B cell (primary cell): ENCODE measurements at regions not wholly inside any gene's neighbourhood (a gene's known extent, or its start where the extent isn't known, plus 50 kb on each side); places are given as distances from the start of the nearest gene placed in this dataset.

ENCODE experiments used
- ATAC-seq: fragments of 200-7000 bp; cut with Tn5 transposase; one replicate; pipeline ENCODE4 v1.10.0; 2021; ENCODE audit warnings: low read depth, mild to moderate bottlenecking, moderate number of reproducible peaks, moderate library complexity
- CTCF ChIA-PET: fragments of 350-600 bp; sonication (Branson Sonifier 250); formaldehyde crosslinking; loops from one replicate; lab custom pipeline; 2021; ENCODE audit warnings: antibody characterized with exemption, inconsistent platforms; lab: Charles Lee
- POLR2A ChIA-PET: fragments of 350-600 bp; sonication (Branson Sonifier 250); formaldehyde crosslinking; loops from one replicate; lab custom pipeline; 2021; ENCODE audit warnings: antibody characterized with exemption; lab: Charles Lee
- DNase-seq: peaks from one replicate; pipeline ENCODE4 v3.0.0; 2013
- H2AFZ ChIP-seq: 2 replicates; pipeline ENCODE4 v1.6.1; 2012; ENCODE audit warnings: mild to moderate bottlenecking, low read depth, low read length; ENCODE audit not compliant: insufficient read depth, poor library complexity, severe bottlenecking
- H3K27ac ChIP-seq, 2 donors: 1 replicate in 1 of 2; 2 replicates in 1 of 2; pipeline ENCODE4 v1.5.1; 2012 to 2013; ENCODE audit warnings: low read length in 2 of 2, mild to moderate bottlenecking in 2 of 2, moderate library complexity in 1 of 2
- H3K27me3 ChIP-seq, 4 experiments: fragments of 200-600 bp in 1 of 4; sonication (generic) in 1 of 4; replicated peaks in 1 of 4; 1 replicate in 2 of 4; 2 replicates in 2 of 4; pipeline versions ENCODE4 v1.6.1 to v1.7.0; 2013 to 2016; ENCODE audit warnings: low read length in 3 of 4, mild to moderate bottlenecking in 2 of 4, mixed read lengths in 1 of 4, moderate library complexity in 1 of 4; ENCODE audit not compliant: insufficient read depth in 4 of 4, control insufficient read depth in 3 of 4; ENCODE audit errors: control extremely low read depth in 1 of 4
- H3K36me3 ChIP-seq, 2 experiments: replicated peaks in 1 of 2; 1 replicate in 1 of 2; 2 replicates in 1 of 2; pipeline versions ENCODE4 v1.6.1 to v1.7.1; 2013; ENCODE audit warnings: low read length in 1 of 2; ENCODE audit not compliant: insufficient read depth in 2 of 2, control insufficient read depth in 1 of 2; ENCODE audit errors: control extremely low read depth in 1 of 2, extremely low read depth in 1 of 2
- H3K4me1 ChIP-seq, 2 donors: fragments of 200-600 bp in 1 of 2; sonication (generic) in 1 of 2; 1 replicate in 1 of 2; 2 replicates in 1 of 2; pipeline versions ENCODE4 v1.5.1 to v1.6.1; 2013 to 2017; ENCODE audit warnings: low read length in 2 of 2; ENCODE audit not compliant: control insufficient read depth in 2 of 2, insufficient read depth in 2 of 2
- H3K4me2 ChIP-seq: replicated peaks from 2 replicates; pipeline ENCODE3; 2012; ENCODE audit warnings: mild to moderate bottlenecking, low read depth, low read length; ENCODE audit not compliant: poor library complexity, severe bottlenecking
- H3K4me3 ChIP-seq, 5 experiments: fragments of 200-600 bp in 1 of 5; sonication (generic) in 1 of 5; 1 replicate in 3 of 5; 2 replicates in 2 of 5; pipeline versions ENCODE4 v1.5.1 to v1.7.0; 2011 to 2016; ENCODE audit warnings: low read length in 4 of 5, mild to moderate bottlenecking in 4 of 5, low read depth in 2 of 5, control low read depth in 1 of 5, moderate library complexity in 1 of 5; ENCODE audit not compliant: insufficient read depth in 1 of 5; ENCODE audit errors: control extremely low read depth in 1 of 5, extremely low read depth in 1 of 5
- H3K79me2 ChIP-seq: fragments of 200-600 bp; sonication (generic); one replicate; pipeline ENCODE4 v1.6.0; 2016; ENCODE audit warnings: low read length; ENCODE audit not compliant: control insufficient read depth, insufficient read depth
- H3K9ac ChIP-seq: fragments of 200-600 bp; sonication (generic); 2 replicates; pipeline ENCODE4 v1.6.1; 2017; ENCODE audit warnings: mild to moderate bottlenecking, low read length, moderate library complexity
- H3K9me3 ChIP-seq, 3 donors: one replicate each; pipeline versions ENCODE4 v1.6.1 to v1.7.1; 2013; ENCODE audit warnings: low read length in 2 of 3; ENCODE audit not compliant: control insufficient read depth in 2 of 3, insufficient read depth in 1 of 3; ENCODE audit errors: control extremely low read depth in 1 of 3
- H4K20me1 ChIP-seq: 2 replicates; pipeline ENCODE4 v1.6.0; 2012; ENCODE audit warnings: mild to moderate bottlenecking, low read length; ENCODE audit not compliant: insufficient read depth, control insufficient read depth, poor library complexity, severe bottlenecking
- H3K27ac Mint-ChIP-seq: one replicate; pipeline ENCODE4 v1.8.0; 2021; ENCODE audit warnings: mixed read lengths
- H3K27me3 Mint-ChIP-seq: one replicate; pipeline ENCODE4 v1.8.0; 2021; ENCODE audit warnings: mixed read lengths
- H3K4me1 Mint-ChIP-seq: one replicate; pipeline ENCODE4 v1.8.0; 2021; ENCODE audit warnings: mixed read lengths
- H3K4me3 Mint-ChIP-seq: one replicate; pipeline ENCODE4 v1.8.0; 2021; ENCODE audit warnings: mixed read lengths
- H3K9me3 Mint-ChIP-seq: one replicate; pipeline ENCODE4 v1.8.0; 2022; ENCODE audit warnings: mixed read lengths; ENCODE audit not compliant: insufficient read depth
- EZH2 ChIP-seq: IDR thresholded peaks from 2 replicates; pipeline ENCODE4 v1.6.1; 2012; ENCODE audit warnings: borderline replicate concordance, low read depth, mild to moderate bottlenecking, moderate library complexity, low read length; ENCODE audit not compliant: insufficient read depth, poor library complexity, severe bottlenecking
- WGBS: methylation state at CpG from one replicate; pipeline ENCODE4 v1.1.5; 2013; ENCODE audit warnings: missing lambda C conversion rate; ENCODE audit not compliant: insufficient coverage; 5-methylcytosine and 5-hydroxymethylcytosine counted together
- intact Hi-C: fragments of 100-400 bp; cut with micrococcal nuclease; formaldehyde crosslinking; loops from one replicate; pipeline ENCODE4 v1.10.0; 2022
- TF ChIP-seq, protein P1 (sequence below): fragments of 200-600 bp; IDR thresholded peaks from one replicate; pipeline ENCODE4 v1.8.0; 2022; ENCODE audit warnings: antibody characterized with exemption, mild to moderate bottlenecking

DNA sequence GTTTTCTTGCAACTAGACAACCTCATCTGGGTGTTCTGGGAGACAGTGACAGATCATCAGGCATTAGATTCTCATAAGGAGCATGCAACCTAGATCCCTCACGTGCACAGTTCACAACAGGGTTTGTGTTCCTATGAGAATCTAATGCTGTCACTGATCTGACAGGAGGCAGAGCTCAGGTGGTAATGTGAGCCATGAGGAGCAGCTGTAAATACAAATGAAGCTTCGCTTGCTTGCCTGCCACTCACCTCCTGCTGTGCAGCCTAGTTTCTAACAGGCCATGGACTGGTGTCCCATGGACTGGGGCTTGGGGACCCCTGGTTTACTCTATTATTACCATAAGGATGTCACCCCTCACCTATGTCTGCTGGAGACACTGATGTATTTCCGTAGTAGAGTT lies 166.8 kb downstream of the PSAT1 start:
- H3K4me1 ChIP-seq: no peaks in the 10 kb centered on the region
- Mint-ChIP-seq H3K4me3 (no peak overlapping the region), H3K4me1 (no peaks in the 10 kb centered on the region), H3K27me3 (no peaks in the 10 kb centered on the region), H3K9me3 (peaks cover 3% of the 10 kb centered on the region), H3K27ac (no peak overlapping the region)
- no peak overlapping the region for H3K4me3 ChIP-seq
- 91% methylated on average over 1 of the region's 3 CpGs for whole genome bisulfite sequencing
- CTCF ChIA-PET: interaction anchor here (1.5 kb wide), 1 partner anchor 95 kb away, joined by 3 read pairs; no protein-coding TSS in a partner anchor
- H3K4me2 ChIP-seq: no peak overlapping the region
- H2AFZ ChIP-seq: no peak overlapping the region
- no peaks in the 10 kb centered on the region for H3K79me2 ChIP-seq
- TF ChIP-seq, protein P1, sequence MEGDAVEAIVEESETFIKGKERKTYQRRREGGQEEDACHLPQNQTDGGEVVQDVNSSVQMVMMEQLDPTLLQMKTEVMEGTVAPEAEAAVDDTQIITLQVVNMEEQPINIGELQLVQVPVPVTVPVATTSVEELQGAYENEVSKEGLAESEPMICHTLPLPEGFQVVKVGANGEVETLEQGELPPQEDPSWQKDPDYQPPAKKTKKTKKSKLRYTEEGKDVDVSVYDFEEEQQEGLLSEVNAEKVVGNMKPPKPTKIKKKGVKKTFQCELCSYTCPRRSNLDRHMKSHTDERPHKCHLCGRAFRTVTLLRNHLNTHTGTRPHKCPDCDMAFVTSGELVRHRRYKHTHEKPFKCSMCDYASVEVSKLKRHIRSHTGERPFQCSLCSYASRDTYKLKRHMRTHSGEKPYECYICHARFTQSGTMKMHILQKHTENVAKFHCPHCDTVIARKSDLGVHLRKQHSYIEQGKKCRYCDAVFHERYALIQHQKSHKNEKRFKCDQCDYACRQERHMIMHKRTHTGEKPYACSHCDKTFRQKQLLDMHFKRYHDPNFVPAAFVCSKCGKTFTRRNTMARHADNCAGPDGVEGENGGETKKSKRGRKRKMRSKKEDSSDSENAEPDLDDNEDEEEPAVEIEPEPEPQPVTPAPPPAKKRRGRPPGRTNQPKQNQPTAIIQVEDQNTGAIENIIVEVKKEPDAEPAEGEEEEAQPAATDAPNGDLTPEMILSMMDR: no peak
- TF ChIP-seq EZH2: no peak
- H3K27ac ChIP-seq: no peak overlapping the region
- H3K9ac ChIP-seq: no peak overlapping the region
- ATAC-seq (no peak), DNase-seq (no peak)
- no peaks in the 10 kb centered on the region for H4K20me1 ChIP-seq
- POLR2A ChIA-PET: no interaction called here
- H3K27me3 ChIP-seq: no peaks in the 10 kb centered on the region
- H3K9me3 ChIP-seq: peaks cover 0 to 2% (median 0%) of the 10 kb centered on the region in 3 donors
- intact Hi-C loops: no loop called here
- no peaks in the 10 kb centered on the region for H3K36me3 ChIP-seq

DNA sequence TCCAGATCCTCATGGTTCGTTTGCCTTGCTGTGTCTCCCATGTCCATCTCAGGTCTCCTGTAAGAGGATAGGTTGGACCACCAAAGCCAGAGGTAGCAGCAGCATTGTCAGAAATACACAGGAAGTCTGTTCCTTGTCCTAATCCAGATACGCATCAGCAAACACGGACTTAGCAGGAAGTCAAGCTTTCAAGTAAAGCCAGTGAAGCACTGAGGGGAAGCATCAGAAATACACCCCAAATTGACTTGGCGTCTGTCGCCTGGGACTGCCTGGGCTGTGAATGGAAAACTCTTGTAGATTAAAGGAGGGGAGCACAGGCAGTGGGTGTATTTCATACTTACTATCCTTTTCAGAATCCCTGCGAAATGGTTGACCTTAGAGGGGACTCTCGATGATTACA lies 171.3 kb downstream of the PSAT1 start:
- ATAC-seq (no peak), DNase-seq (no peak)
- intact Hi-C loops: no loop called here
- Histone ChIP-seq H3K4me3 (no peak overlapping the region), H3K27me3 (no peaks in the 10 kb centered on the region), H3K9ac (no peak overlapping the region), H3K4me2 (no peak overlapping the region), H3K4me1 (no peaks in the 10 kb centered on the region), H2AFZ (no peak overlapping the region), H3K27ac (no peak overlapping the region), H3K79me2 (no peaks in the 10 kb centered on the region), H3K36me3 (no peaks in the 10 kb centered on the region), H3K9me3 (no peaks in the 10 kb centered on the region), H4K20me1 (no peaks in the 10 kb centered on the region)
- ChIA-PET CTCF (interaction anchor here (1.1 kb wide), 1 partner anchor 29 kb away, joined by 3 read pairs; no protein-coding TSS in a partner anchor), POLR2A (no interaction called here)
- peaks cover 4% of the 10 kb centered on the region for H3K4me1 Mint-ChIP-seq
- no peak for TF ChIP-seq EZH2
- TF ChIP-seq, protein P1: no peak
- WGBS: 30% methylated on average over 2 of the region's 7 CpGs
- no peak overlapping the region for H3K4me3 Mint-ChIP-seq
- H3K9me3 Mint-ChIP-seq: no peaks in the 10 kb centered on the region
- no peaks in the 10 kb centered on the region for H3K27me3 Mint-ChIP-seq
- no peak overlapping the region for H3K27ac Mint-ChIP-seq
